ENCODE measurements at regions not wholly inside any gene's neighbourhood (a gene's known extent, or its start where the extent isn't known, plus 50 kb on each side); places are given as distances from the start of the nearest gene placed in this dataset.

DNA sequence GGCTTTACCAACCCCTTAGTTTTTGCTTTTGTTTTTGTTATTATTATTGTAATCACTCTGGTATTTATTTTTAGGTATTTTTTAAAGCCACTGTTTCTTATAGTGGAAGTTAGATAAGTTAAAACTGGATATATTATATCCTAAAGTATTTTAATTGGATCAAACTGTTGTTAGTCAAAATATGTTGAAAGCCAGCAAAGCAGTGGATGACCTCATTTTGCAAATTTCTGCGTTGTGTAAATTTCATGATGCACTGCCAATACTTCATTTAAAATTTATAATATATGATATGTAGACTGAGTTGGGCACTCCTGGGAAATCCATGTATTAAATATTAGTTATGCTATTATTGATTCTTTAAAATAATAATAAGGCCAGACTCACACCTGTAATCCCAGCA, 661.7 kb upstream of the NRXN1 start:
- DNase-seq: no peak

DNA sequence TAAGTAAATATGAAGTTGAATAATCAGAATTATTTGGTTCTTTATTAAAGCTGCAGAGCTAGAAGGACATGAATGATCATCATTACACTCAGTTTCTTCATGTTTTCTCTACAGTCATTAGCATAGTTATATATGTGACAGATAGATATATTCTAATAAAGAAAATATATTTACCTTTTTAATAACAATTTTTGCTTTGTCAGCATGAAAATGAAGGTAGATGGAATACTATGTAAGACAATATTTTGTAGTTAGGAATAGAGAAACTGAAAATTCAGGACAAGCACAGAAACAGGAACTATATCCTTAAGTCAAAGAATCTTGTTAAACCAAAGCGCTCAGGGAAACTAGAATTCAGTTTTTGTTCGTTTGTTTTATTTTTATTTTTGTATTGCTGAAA, 649.9 kb upstream of the NRXN1 start:
- DNase-seq: no peak

GRCh38 chr2:51673628-51674027, 641.7 kb upstream of the NRXN1 start:
- no peak for DNase-seq

DNA sequence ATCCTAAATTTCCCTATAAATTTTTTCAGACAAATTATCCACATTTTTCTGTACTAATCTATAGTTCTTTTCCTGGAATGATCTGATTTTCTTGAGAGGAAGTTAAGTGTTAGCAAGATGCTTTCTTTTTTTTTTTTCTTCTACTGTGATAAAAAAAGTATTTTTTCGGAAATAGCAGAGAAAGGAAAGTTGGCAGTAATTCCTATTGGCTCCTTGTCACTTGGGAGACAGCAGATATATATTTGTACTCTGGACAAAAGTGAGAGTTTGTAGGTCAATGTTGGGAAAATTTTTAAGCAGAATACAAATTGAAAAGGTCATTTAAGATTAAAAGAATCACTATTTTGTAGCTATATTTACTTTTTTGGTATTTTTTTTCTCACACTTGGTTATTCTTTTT, 635.7 kb upstream of the NRXN1 start:
- DNase-seq: no peak

- DNase-seq: no peak
Observed at GRCh38 chr2:51662187-51662586, 630.3 kb upstream of the NRXN1 start.

GRCh38 chr2:51657849-51658248, 625.9 kb upstream of the NRXN1 start:
- no peak for DNase-seq

DNA sequence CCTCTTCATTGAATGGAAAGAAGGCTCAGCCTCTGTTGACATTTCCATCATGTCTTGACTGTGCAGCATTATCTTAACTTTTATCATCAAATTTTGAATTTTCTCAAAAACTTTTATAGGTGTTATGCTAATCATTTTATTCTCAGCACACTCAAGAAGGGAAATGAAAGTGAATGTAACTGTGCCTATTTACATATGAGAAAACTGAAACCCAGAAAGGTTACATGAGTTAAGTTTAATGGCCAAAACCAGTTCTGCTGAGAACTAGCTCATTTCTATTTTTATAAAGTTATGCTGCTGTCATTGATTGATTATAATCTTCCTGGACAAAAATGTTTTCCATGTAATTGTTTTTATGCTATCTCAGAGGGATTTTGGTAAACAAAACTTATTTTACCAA, 618.8 kb upstream of the NRXN1 start:
- DNase-seq: no peak

- DNase-seq: no peak
Observed at GRCh38 chr2:51649366-51649765, 617.4 kb upstream of the NRXN1 start.

DNA sequence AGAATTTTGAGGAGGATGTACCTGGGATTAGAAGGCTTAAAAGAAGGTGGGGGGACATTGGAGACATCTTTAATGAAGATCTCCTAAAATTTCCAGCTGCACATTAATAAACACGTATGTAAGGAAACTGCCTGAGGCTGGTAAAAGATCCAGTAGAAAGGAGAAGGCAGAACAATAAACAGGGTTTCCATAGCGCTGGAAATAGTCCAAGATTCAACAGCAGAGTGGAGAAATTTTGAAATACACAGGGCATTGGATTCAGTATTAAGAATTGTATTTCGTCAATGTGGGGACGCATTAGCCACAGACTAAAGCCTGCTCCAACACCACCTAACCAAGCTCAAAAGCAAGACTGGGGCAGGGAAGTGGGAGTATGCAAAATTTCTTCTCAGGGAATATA, 606.9 kb upstream of the NRXN1 start:
- DNase-seq: no peak

DNA sequence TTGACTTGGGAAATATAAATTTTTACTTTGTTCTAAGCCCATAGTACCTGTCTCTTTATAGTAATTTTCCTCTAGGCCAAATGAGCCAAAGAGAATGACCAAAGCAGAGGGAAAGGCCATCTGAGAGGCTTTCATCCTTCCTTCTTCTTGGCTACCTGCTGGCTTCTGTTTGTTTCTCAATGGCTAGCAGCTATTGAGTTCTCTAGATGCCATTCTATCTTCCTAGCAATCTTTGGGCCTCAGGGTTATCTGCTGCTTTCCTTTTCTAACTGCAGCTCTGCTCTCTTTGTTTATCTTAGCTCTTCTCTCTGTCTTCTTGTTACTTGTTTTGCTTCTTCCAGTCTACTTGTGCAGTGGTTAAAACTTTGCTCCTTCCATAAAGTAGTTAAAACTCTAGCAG, 601.1 kb upstream of the NRXN1 start:
- DNase-seq: no peak

DNA sequence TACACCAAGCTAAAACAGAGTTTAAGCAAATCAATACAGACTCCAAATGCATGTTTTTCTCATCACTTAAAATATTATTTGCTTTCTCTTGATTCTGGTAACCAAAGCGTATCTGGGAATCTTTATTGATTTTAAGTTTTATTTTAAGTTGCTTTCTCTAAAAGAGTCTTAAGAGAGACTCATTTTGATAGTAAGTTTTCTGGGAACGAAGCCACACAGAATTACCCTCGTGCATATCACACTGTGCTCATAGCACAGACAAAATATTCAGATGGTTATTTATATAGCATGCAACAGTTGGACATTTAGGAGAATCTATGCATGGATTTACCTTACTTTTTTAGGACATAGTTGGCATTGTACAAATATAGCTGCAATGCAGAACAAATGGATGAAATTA, 597.5 kb upstream of the NRXN1 start:
- DNase-seq: no peak

DNA sequence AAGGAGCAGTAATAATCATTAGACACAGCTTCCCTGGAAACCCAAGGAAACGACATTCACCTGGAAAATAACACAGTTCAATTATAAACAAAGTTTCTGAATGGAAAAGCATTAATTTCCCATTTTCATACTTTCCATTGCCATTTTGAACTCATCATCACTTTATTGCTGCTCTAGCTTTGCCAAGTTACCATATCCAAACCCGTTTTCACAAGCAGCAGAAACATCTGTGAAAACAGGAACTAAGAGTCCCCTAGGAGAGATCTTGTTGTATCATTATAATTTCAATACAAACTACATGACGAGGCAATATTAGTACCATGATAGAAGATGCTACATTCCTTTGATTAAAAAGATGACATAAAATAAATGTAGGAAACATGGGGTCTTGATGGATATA, 597.0 kb upstream of the NRXN1 start:
- DNase-seq: no peak

- DNase-seq: no peak
Observed at GRCh38 chr2:51624995-51625394, 593.1 kb upstream of the NRXN1 start.

GRCh38 chr2:51620796-51621195, 588.9 kb upstream of the NRXN1 start:
- DNase-seq: no peak

DNA sequence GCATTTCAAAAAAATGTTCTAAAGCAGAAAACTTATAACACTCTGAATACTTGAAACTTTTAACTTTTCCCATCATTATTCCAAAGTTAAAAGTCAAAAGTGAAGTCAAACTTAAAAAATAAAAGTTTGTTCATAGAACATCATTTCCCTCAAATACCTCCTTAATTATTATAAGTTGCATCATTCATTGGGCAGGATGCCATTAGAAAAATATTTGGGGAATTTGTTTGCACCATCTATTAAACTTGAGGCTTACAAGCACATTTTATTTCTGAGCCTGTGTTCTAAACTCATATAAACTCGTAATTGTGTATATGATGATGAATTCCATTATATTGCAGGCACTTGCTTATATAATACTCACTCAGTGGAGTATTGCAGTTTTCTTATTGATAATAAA, 588.0 kb upstream of the NRXN1 start:
- no peak for DNase-seq

DNA sequence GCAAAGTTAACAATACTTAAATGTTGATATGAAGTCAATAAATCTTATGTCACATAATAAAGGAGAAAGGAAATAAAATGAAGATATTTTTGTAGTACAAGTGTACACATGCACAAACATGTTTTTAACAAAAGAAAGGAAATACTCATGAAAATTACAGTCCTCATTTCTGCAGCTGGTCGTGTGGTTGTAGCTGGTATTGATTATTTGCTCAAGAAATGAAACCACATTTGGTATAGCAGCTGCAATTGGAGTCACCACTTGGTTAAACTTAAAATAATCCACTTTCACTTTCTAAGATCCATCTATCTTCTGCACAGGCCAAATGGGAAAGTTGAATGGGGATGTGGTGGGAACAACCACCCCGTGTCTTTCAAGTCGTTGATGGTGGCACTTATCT, 580.5 kb upstream of the NRXN1 start:
- no peak for DNase-seq

- no peak for DNase-seq
Observed at GRCh38 chr2:51601706-51602105, 569.8 kb upstream of the NRXN1 start.

- no peak for DNase-seq
Observed at GRCh38 chr2:51597086-51597485, 565.2 kb upstream of the NRXN1 start.

DNA sequence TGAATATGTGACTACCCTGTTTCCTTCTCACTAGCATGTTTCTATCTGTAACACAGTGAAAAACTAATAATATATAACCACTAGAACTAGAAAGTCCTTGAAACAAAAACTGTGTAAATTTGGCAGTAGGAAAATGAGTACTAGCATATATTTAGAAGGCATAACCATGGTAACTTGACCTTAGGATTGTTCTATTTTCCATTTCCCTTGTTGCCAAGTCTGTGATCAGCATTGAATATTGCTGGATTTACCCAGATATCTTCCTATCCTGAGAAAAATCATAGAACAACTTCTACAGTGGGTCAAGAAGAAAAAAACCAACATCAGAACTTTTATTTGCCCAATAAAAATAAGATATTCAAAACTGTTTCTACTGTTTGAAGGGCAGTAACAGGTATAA, 563.9 kb upstream of the NRXN1 start:
- no peak for DNase-seq

GRCh38 chr2:51581636-51582267, 549.8 kb upstream of the NRXN1 start:
- no peak for DNase-seq

- no peak for DNase-seq
Observed at GRCh38 chr2:51579412-51579811, 547.5 kb upstream of the NRXN1 start.

DNA sequence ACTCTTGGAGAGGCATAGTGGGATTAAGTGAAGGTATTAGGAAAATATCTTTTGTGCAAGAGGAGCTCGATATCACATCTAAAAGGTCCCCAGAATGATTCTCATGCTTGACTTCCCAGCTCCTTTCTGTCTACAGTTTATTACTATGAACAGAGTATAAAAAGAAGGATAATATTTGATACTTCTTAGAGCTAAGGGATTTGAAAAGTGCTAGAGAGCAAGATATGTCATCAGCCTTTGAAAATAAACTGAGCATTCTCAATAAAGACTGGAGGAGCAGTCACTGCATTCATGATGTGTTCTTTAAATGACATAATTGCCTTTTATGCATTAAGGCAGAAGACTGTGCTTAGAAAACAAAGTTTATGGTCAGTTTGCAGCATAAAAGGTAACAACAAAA, 543.2 kb upstream of the NRXN1 start:
- DNase-seq: no peak

- no peak for DNase-seq
Observed at GRCh38 chr2:51559026-51559425, 527.1 kb upstream of the NRXN1 start.

- no peak for DNase-seq
Observed at GRCh38 chr2:51553476-51553875, 521.5 kb upstream of the NRXN1 start.

DNA sequence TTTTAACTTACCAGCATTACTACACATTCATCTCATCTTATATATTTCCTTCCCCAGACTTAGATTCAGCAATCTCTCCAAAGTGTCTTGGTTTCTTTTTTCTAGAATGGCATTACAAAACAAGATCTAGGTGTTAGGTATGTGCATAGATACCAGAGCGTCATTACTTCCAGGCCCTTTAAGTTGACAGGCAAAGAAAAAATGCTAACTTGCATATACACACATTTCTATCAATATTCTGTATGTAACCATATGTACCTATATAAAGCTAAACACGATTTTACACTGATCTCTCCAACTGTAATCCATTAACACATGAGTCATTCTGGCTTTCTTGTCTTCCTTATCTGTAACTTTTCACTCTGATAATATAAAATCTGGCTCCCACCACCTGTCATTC, 503.8 kb upstream of the NRXN1 start:
- no peak for DNase-seq

- no peak for DNase-seq
Observed at GRCh38 chr2:51534166-51534565, 502.2 kb upstream of the NRXN1 start.
